Activated naive CD4-positive, alpha-beta T cell treated with anti-CD3 and anti-CD28 coated beads, Interleukin-2, amount 50 U/mL, for 16 hours (primary cell): ENCODE measurements at regions not wholly inside any gene's neighbourhood (a gene's known extent, or its start where the extent isn't known, plus 50 kb on each side); places are given as distances from the start of the nearest gene placed in this dataset.

Experiments
- DNase-seq: peaks from one replicate; pipeline ENCODE4 v3.0.0-alpha.2; 2020

GRCh38 chr5:173808079-173808808 lies 79.9 kb upstream of the CPEB4 start:
- no peak for DNase-seq

- no peak for DNase-seq
Observed at GRCh38 chr5:173809014-173809413, 79.1 kb upstream of the CPEB4 start.

DNA sequence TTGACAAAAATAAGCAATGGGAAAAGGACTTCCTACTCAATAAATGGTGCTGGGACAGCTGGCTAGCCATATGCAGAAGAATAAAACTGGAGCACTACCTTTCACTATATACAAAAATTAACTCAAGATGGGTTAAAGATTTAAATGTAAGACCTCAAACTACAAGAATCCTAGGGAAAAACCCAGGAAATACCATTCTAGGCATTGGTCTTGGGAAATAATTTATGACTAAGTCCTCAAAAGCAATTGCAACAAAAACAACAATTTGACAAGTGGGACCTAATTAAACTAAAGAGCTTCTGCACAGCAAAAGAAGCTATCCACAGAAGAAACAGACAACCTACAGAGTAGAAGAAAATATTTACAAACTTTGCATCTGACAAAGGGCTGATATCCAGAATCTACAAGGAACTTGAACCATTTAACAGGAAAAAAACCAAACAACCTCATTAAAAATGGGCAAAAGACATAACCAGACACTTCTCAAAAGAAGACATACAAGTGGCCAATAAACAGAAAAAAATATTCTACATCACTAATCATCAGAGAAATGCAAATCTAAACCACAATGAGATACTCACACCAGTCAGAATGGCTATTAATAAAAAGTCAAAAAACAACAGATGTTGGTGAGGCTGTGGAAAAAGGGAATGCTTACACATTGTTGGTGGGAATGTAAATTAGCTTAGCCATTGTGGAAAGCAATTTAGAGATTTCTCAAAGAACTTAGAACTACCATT lies 75.2 kb upstream of the CPEB4 start:
- no peak for DNase-seq

DNA sequence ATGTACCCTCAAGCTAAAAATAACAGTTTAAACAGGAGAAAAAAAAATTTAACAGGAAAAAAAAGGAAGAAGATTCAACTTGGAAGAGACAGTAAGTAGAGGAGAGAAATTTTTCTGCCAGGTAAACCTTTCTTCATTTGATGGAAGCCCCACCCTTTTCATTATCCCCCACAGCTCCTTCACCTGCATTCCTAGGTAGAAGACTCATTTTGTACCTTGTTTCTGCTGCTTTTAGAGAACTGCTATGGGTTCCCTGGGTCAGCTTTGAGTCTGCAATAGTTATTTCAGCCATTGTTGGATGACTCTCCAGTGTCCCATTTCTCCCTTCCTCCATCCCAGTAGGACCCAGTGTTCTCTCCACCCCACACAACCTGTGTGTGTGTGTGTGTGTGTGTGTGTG lies 74.1 kb upstream of the CPEB4 start:
- DNase-seq: no peak

DNA sequence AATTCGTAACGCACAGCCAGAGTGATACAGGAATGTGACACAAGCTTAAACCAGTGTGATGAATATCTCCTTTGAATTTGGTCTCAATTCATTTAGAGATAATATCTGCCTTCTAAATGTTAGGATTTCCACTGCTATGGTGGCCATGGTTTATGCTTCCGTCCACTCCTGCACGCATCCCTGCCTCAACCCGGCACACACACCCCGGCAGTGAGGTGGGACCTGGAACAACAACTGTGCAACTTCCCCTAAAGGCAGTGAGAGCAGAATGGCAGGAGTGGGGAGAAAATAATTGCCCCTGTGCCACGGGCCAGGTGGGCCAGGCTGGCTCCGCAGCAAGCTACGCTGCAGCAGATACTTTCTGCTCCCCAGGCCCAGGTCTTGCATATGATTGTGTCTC lies 72.6 kb upstream of the CPEB4 start:
- DNase-seq: no peak

DNA sequence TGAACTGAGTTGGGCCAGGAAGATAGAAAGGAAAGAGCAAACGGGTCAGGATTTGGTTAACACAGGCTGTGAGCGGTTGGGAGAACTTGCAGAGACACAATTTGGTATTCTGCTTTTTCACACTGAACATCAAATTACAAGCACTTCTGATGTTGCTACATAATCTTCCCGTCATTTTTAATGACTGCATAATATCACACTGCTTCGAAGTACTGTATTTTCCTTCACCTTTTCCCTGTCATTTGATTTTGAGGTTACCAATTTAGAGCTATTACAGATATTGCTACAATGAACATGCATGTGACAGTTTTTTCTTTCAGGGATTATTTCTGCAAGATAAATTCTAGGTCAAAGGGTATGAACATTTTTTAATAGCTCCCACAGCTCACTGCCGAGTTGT lies 71.4 kb upstream of the CPEB4 start:
- DNase-seq: no peak

DNA sequence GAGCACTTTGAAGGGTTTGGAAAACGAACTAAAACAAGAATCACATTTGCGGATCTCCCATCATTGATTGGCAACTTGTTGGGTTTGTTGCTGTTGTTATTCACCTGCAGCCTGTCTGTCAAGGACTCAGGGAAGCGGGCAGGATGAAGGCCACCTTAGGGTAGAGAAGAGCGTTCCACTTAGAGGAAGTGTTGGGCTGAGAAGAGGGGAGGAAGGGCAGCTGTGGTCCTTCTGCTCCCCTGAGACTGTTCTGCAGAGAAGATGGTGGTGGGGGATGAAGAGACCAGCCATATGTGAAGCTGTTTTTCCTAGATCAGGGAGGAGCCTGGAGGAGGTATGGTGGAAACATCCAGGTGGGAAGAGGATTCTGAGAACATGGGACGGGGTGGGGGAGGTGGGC lies 70.6 kb upstream of the CPEB4 start:
- DNase-seq: no peak

DNA sequence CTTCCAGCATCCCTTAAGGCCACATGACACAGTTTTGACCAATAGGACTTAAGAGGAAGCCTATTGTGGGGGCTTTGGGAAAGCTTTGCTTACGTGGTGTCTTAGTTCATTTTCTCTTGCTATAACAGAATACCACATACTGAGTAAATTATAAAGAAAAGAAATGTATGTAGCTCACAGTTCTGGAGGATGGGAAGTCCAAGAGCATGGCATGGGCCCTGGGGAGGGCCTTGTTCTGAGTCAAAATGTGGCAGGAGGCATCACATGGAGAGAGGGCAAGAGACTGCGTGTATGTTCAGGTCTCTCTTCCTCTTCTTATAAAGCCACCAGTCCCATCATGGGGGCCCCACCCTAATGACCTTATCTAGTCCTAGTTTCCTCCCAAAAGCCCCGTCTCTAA lies 68.6 kb upstream of the CPEB4 start:
- DNase-seq: no peak

DNA sequence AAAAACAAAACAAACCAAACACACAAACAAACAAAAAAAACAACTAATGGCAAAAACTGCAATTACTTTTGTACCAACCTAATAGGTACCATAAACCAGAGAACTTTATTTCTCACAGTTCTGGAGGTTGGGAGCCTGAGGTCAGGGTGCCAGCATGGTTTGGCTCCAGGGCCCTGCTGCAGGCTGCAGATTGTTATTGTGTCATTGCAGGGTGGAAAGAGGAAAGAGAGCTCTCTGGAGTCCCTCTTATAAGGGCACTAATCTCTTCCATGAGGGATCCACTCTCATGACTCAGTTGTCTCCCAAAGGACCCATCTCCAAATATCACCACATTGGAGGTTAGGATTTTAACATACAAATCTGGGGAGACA lies 64.9 kb upstream of the CPEB4 start:
- no peak for DNase-seq

DNA sequence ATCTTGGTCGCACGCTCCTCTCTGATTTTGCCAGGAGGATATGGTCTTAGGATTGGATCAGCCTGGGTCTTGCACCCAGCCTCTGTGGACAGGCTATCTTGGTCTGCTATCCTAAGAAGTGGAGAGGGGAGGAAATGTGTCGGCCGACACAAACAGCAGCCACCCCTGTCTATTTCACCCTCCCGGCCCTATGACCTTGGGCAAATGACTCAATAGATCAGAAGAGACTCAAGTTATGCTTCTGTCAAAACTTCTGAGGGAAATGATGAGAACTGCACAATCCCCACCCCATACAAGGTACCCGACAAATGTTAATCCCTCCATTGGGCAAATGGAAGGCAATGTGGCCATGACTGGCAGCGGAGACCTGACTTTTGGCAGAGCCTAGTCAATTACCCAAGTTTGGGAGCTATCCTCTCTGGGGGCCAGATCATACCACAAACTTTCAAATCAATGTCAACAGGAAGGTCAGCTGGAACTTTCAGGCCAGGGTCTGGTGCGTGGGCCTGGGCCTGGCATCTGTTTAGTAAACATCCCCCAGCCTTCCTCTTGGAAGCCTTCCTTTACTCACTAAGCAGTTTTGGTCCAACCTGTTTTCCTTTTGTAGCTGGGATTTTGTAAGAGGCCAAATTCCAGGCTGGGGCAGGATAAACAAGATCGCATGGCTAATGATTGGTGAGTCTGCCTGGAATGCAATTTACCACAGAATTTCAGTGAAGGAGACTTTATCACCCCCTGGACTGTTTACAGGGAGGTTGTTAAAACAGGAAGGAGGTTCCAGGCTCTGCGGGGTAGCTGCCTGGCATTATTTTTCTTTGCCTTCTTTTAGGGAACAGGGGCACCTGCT lies 64.2 kb upstream of the CPEB4 start:
- no peak for DNase-seq

DNA sequence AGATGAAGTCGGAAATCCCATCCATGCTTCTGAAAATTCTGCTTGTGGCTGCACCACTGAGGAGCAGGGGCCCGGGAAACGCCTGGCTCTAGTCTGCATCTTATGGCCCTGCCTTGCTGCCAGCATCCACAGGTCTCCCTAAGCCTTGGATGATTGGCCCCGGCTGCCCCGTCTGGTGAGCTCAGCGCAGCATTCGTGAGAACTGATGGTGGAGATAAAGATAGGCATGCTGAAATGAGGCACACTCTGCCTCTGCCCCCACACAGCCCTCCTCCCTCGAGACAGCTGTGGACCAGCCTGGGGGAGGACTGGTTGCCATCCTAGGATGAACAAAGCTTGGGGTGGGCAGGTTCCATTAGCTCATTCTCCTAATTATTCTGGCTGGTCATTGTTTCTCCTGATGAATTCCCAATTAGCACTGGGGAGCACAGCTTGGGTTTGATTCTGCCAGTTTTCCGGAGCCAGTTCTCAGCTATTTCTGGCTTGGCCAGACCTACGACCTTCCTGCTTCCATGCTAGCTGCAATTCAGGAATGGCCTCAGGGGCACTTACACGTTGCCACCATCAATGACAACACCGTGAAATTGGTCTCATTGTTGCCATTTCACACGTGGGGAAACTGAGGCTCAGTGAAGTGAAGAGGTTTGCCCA lies 62.8 kb upstream of the CPEB4 start:
- DNase-seq: no peak

GRCh38 chr5:173826086-173826427 lies 62.1 kb upstream of the CPEB4 start:
- DNase-seq: no peak

- DNase-seq: no peak
Observed at GRCh38 chr5:173826428-173827350, 61.5 kb upstream of the CPEB4 start.

GRCh38 chr5:173828952-173829351 lies 59.2 kb upstream of the CPEB4 start:
- no peak for DNase-seq

DNA sequence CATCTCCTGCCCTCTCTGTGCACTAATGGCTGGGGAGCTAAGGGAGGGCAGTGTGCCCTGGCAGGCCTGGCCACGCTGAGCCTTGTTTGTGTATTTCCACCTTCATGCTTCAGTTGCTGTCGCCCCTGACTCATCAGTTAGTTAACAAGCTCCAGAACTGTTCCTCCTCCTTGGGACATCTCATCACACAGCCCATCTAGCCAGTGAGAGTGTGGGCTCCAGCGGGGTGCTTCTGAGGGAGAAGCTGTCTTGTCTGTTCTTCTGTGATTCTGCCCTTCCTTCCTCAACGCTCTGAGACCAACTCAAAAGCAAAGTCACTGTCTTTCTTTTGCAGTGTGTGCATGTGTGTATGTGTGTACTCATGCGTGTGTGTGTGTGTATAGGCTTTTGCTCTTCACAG lies 58.3 kb upstream of the CPEB4 start:
- DNase-seq: no peak

GRCh38 chr5:173830421-173830820 lies 57.7 kb upstream of the CPEB4 start:
- DNase-seq: no peak

DNA sequence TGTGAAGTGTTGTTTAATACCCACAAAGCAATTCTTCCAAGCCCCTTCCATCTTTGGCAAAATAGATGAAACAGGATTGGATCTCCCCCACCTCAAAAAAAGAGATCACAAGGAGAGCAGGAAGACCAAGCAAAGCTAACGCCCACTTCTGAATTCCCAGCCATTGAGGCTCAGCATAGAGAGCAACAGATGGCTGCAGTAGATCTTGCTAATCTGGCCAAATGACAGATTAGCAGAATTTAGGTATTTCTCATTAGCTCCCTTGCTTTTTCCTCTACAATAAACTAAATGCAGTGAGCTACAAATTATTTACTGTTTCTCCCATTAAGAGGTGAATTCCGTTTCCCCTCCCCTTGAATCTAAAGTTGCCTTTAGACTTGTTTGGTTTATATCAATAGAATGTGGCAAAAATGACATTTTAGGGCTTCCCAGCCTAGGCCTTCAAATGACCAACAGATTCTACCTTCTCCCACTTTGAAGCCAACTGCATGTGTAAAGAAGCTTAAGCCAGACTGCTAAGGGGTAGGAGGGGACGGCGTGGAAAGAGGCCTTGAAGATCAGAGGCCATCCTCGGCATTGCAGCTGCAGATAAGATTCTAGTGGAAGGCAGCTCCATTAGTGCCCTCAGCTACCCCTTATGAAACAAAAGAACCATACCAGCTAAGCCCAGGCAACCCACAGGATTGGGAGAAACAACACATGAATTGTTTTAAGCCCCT lies 56.8 kb upstream of the CPEB4 start:
- no peak for DNase-seq

DNA sequence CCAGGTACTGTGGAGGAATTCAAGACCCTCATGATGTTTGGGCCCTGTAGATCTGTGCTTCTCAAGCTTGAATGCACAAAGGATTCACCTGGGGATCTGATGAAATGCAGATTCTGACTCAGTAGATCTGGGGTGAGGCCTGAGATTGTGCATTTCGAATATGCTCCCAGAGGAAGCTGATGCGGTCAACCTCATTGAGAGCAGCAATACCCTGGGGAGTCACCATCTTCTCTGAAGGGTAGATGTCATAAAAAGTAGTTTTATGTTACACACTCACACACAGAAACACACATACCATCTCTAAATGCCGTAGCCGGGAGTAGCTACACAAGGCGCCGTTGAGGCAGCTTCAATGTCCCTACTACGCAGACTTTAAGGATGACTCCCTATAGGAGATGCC lies 55.8 kb upstream of the CPEB4 start:
- no peak for DNase-seq

- no peak for DNase-seq
Observed at GRCh38 chr5:173833196-173833985, 54.8 kb upstream of the CPEB4 start.

DNA sequence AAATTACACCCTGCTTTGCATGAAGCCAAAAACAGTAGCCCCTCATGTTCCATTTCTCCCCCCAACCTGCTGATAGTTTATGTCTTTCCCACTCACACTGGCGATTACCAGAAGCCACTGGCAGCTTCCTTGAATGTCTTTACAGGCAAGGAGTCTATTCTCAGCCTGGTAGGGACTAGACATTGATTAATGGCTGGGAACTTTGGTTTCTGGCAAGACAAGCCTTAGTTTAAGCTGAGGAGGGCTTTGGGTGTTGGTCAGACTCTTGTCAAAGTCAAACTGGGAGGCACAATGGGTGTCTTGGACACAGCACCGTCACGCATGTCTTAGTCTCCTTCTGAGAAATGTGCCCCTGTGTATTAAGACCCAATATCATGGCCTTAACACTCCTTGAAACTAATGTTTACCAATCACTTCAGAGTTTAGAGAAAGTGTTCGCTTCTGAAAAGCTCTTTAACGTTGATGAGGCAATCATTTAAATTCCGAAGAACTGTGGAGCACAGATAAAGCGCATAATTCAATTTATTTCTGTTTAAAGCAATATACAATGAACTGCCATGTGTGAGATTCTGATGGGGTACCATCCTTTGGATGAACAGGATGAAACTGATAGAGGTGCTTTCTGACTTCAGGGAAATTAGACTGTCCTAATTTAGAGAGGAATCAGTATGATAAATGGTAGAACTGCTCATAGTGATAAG lies 53.9 kb upstream of the CPEB4 start:
- DNase-seq: no peak
